Neural cell (in vitro differentiated cells): ENCODE measurements at regions not wholly inside any gene's neighbourhood (a gene's known extent, or its start where the extent isn't known, plus 50 kb on each side); places are given as distances from the start of the nearest gene placed in this dataset.

ENCODE experiments used
- H2AFZ ChIP-seq: fragments of 200-600, 300-800 bp; sonication (generic), shearing (Covaris generic); 2 replicates; pipeline ENCODE4 v1.6.0; 2014; ENCODE audit warnings: low read depth, mild to moderate bottlenecking, antibody characterized with exemption, low read length, moderate library complexity
- H3F3A ChIP-seq: fragments of 200-600 bp; shearing (Covaris generic); 2 replicates; pipeline ENCODE4 v1.6.1; 2016; ENCODE audit warnings: mild to moderate bottlenecking, moderate library complexity, mixed read lengths, antibody characterized with exemption, low read length; ENCODE audit not compliant: insufficient read depth, poor library complexity, severe bottlenecking
- H3K27ac ChIP-seq: fragments of 200-600, 300-800 bp; sonication (generic), shearing (Covaris generic); 2 replicates; pipeline ENCODE4 v1.5.1; 2014; ENCODE audit warnings: mild to moderate bottlenecking, low read length, moderate library complexity
- H3K27me3 ChIP-seq: fragments of 300-800, 200-600 bp; sonication (generic), shearing (Covaris generic); 2 replicates; pipeline ENCODE4 v1.6.0; 2014; ENCODE audit warnings: mild to moderate bottlenecking, low read depth, low read length, moderate library complexity; ENCODE audit not compliant: insufficient read depth
- H3K36me3 ChIP-seq: fragments of 300-800, 200-600 bp; sonication (generic), shearing (Covaris generic); 2 replicates; pipeline ENCODE4 v1.5.1; 2014; ENCODE audit warnings: mild to moderate bottlenecking, antibody characterized with exemption, low read length, moderate library complexity; ENCODE audit not compliant: insufficient read depth
- H3K4me2 ChIP-seq: fragments of 300-800, 200-600 bp; sonication (generic), shearing (Covaris generic); 2 replicates; pipeline ENCODE4 v1.6.0; 2014; ENCODE audit warnings: mild to moderate bottlenecking, low read length
- H3K4me3 ChIP-seq: fragments of 300-800, 200-600 bp; sonication (generic), shearing (Covaris generic); 2 replicates; pipeline ENCODE4 v1.5.1; 2014; ENCODE audit warnings: mild to moderate bottlenecking, low read length, moderate library complexity
- H3K79me2 ChIP-seq: fragments of 200-600 bp; shearing (Covaris generic); replicated peaks from 2 replicates; pipeline ENCODE4 v1.6.0; 2014; ENCODE audit warnings: mild to moderate bottlenecking, low read length, moderate library complexity; ENCODE audit not compliant: insufficient read depth
- H3K9ac ChIP-seq: fragments of 300-800, 200-600 bp; sonication (generic), shearing (Covaris generic); 2 replicates; pipeline ENCODE4 v1.6.1; 2016; ENCODE audit warnings: mild to moderate bottlenecking, low read length, mixed read lengths
- H3K9me2 ChIP-seq: fragments of 200-600 bp; shearing (Covaris generic); 2 replicates; pipeline ENCODE4 v1.6.1; 2016; ENCODE audit warnings: mild to moderate bottlenecking, low read length, mixed read lengths; ENCODE audit not compliant: insufficient read depth
- H3K9me3 ChIP-seq: fragments of 200-600, 300-800 bp; sonication (generic), shearing (Covaris generic); 2 replicates; pipeline ENCODE4 v1.6.1; 2016; ENCODE audit warnings: mild to moderate bottlenecking, mixed run types, low read length, moderate library complexity, mixed read lengths
- H4K20me1 ChIP-seq: fragments of 200-600 bp; shearing (Covaris generic); 2 replicates; pipeline ENCODE4 v1.6.1; 2016; ENCODE audit warnings: mild to moderate bottlenecking, mixed run types; ENCODE audit not compliant: insufficient read depth
- CTCF ChIP-seq: fragments of 450-650 bp; IDR thresholded peaks from 2 replicates; pipeline ENCODE4 v1.5.1; 2014; ENCODE audit warnings: antibody characterized with exemption, mild to moderate bottlenecking, moderate library complexity; ENCODE audit not compliant: poor library complexity, severe bottlenecking
- EP300 ChIP-seq: fragments of 450-650 bp; conservative IDR thresholded peaks from 2 replicates; pipeline ENCODE4 v1.6.1; 2014; ENCODE audit warnings: antibody characterized with exemption, mild to moderate bottlenecking, moderate library complexity; ENCODE audit not compliant: poor library complexity, severe bottlenecking
- EZH2 ChIP-seq: fragments of 200-600, 300-800 bp; shearing (Covaris generic), sonication (generic); IDR thresholded peaks from 2 replicates; pipeline ENCODE4 v1.6.1; 2014; ENCODE audit warnings: antibody characterized with exemption, low read length, borderline replicate concordance, mild to moderate bottlenecking; ENCODE audit not compliant: insufficient read depth, poor library complexity, severe bottlenecking
- MXI1 ChIP-seq: fragments of 450-650 bp; conservative IDR thresholded peaks from 2 replicates; pipeline ENCODE4 v1.6.1; 2014; ENCODE audit warnings: antibody characterized with exemption, mild to moderate bottlenecking; ENCODE audit not compliant: poor library complexity, severe bottlenecking
- POLR2AphosphoS5 ChIP-seq: IDR thresholded peaks from 2 replicates; pipeline ENCODE4 v1.6.1; 2012
- RAD21 ChIP-seq: fragments of 450-650 bp; conservative IDR thresholded peaks from 2 replicates; pipeline ENCODE4 v1.6.1; 2014; ENCODE audit warnings: antibody characterized with exemption, mild to moderate bottlenecking, moderate library complexity
- REST ChIP-seq: IDR thresholded peaks from 2 replicates; pipeline ENCODE4 v1.6.1; 2012; ENCODE audit warnings: borderline replicate concordance
- SMC3 ChIP-seq: fragments of 450-650 bp; conservative IDR thresholded peaks from 2 replicates; pipeline ENCODE4 v1.6.1; 2014; ENCODE audit warnings: antibody characterized with exemption, mild to moderate bottlenecking, moderate library complexity; ENCODE audit not compliant: poor library complexity
- TAF1 ChIP-seq: IDR thresholded peaks from 2 replicates; pipeline ENCODE4 v1.6.1; 2012; ENCODE audit warnings: low read depth

GRCh38 chr17:36673637-36674277 is 72.4 kb downstream of the MRM1 start:
- H3K36me3 ChIP-seq, result no peaks in the 10 kb centered on the region
- H3K4me2 ChIP-seq, result no peak overlapping the region
- no peaks in the 10 kb centered on the region for H3K27me3 ChIP-seq
- H3K27ac ChIP-seq, result no peak overlapping the region
- H2AFZ ChIP-seq, result no peak overlapping the region
- H3K4me3 ChIP-seq, result no peak overlapping the region
- no peaks in the 10 kb centered on the region for H3K9me2 ChIP-seq
- H3F3A ChIP-seq, result no peaks in the 10 kb centered on the region
- H3K9ac ChIP-seq, result no peak overlapping the region
- no peaks in the 10 kb centered on the region for H3K79me2 ChIP-seq
- no peaks in the 10 kb centered on the region for H3K9me3 ChIP-seq
- no peak for TF ChIP-seq MXI1
- no peak for TF ChIP-seq SMC3
- no peaks in the 10 kb centered on the region for H4K20me1 ChIP-seq

GRCh38 chr17:36674278-36674650 is 72.9 kb downstream of the MRM1 start:
- H4K20me1 ChIP-seq, result no peaks in the 10 kb centered on the region
- no peaks in the 10 kb centered on the region for H3K9me3 ChIP-seq

More at GRCh38 chr17:36674278-36674650, 72.9 kb downstream of the MRM1 start:
- Histone ChIP-seq H3F3A (no peaks in the 10 kb centered on the region), H3K27me3 (no peaks in the 10 kb centered on the region), H3K79me2 (no peaks in the 10 kb centered on the region), H3K27ac (no peak overlapping the region), H3K36me3 (no peaks in the 10 kb centered on the region), H3K9ac (no peak overlapping the region), H3K4me3 (no peak overlapping the region), H3K9me2 (no peaks in the 10 kb centered on the region), H3K4me2 (no peak overlapping the region), H2AFZ (no peak overlapping the region)
- no peak for TF ChIP-seq RAD21
- TF ChIP-seq EZH2, result no peak
- no peak for TF ChIP-seq EP300
- no peak for TF ChIP-seq POLR2AphosphoS5
- no peak for TF ChIP-seq REST
- TF ChIP-seq CTCF, result no peak
- no peak for TF ChIP-seq SMC3
- TF ChIP-seq MXI1, result no peak
- no peak for TF ChIP-seq TAF1
